RWPE1 (cell line): ENCODE measurements at regions not wholly inside any gene's neighbourhood (a gene's known extent, or its start where the extent isn't known, plus 50 kb on each side); places are given as distances from the start of the nearest gene placed in this dataset.

Experiments
- CTCF ChIA-PET: fragments of 350-600 bp; sonication (Branson Sonifier 250); formaldehyde crosslinking; extraction: SDS; loops from one replicate; lab custom pipeline; 2021; lab: Yijun Ruan, JAX
- POLR2A ChIA-PET: fragments of 400-600 bp; formaldehyde crosslinking; extraction: SDS; loops from one replicate; lab custom pipeline; 2020; ENCODE audit warnings: antibody characterized with exemption; ENCODE audit not compliant: low non-redundant PET; lab: Yijun Ruan, JAX
- DNase-seq: peaks from one replicate; pipeline ENCODE4 v3.0.0; 2012; ENCODE audit warnings: low spot score
- H3K27ac ChIP-seq: fragments of 450-650 bp; 2 replicates; pipeline ENCODE4 v1.5.1; 2017
- CTCF ChIP-seq: fragments of 450-650 bp; conservative IDR thresholded peaks from 2 replicates; pipeline ENCODE4 v1.5.1; 2017; ENCODE audit warnings: low read depth, mild to moderate bottlenecking

- ChIA-PET CTCF (interaction anchor here (0.7 kb wide), 1 partner anchor 169 kb away, joined by 4 read pairs; no protein-coding TSS in a partner anchor), POLR2A (no interaction called here)
- no peak overlapping the region for H3K27ac ChIP-seq
- no peak for TF ChIP-seq CTCF
- DNase-seq = no peak
Measured at GRCh38 chr6:137352859-137353258, 133.7 kb upstream of the IFNGR1 start.

GRCh38 chr6:137351890-137352289 lies 132.7 kb upstream of the IFNGR1 start:
- no peak for TF ChIP-seq CTCF
- H3K27ac ChIP-seq = no peak overlapping the region
- POLR2A ChIA-PET = no interaction called here
- CTCF ChIA-PET = interaction anchor here (0.7 kb wide), 1 partner anchor 170 kb away, joined by 4 read pairs; no protein-coding TSS in a partner anchor
- DNase-seq = no peak

GRCh38 chr6:137350857-137351256 lies 131.7 kb upstream of the IFNGR1 start:
- POLR2A ChIA-PET = no interaction called here

GRCh38 chr6:137349856-137350830 lies 131.0 kb upstream of the IFNGR1 start:
- no peak for TF ChIP-seq CTCF
- ChIA-PET CTCF (interaction anchor here (0.6 kb wide), 1 partner anchor 1702 kb away, joined by 3 read pairs; no protein-coding TSS in a partner anchor), POLR2A (no interaction called here)
- no peak overlapping the region for H3K27ac ChIP-seq
- no peak for DNase-seq

More at GRCh38 chr6:137350857-137351256, 131.7 kb upstream of the IFNGR1 start:
- CTCF ChIA-PET = interaction anchor here (0.6 kb wide), 1 partner anchor 1703 kb away, joined by 3 read pairs; no protein-coding TSS in a partner anchor
- no peak for TF ChIP-seq CTCF
- H3K27ac ChIP-seq = no peak overlapping the region
- no peak for DNase-seq

DNA sequence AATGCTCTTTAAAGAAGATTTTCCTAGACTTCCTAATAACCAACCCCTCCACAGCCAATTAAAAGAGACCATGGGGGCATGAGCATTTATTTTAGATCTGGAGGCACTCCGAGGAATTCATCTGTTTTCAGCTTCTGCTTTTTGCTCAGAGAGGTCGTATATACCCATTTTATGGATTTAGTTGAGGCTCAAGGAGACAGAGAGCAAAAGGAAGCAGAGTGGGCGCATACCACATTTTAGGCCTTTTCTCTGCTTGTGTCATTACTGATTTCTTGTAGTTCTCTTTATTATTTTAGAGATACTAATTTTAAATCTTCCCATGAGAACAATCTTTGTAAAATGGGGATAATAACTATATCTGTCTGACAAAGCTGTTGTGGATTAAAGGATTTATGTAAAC lies 129.6 kb upstream of the IFNGR1 start:
- ChIA-PET CTCF (interaction anchor here (0.6 to 0.9 kb wide), 2 partner anchors 56 to 1438 kb away, joined by 3 read pairs; no protein-coding TSS in a partner anchor), POLR2A (no interaction called here)
- TF ChIP-seq CTCF = no peak
- no peak for DNase-seq
- no peak overlapping the region for H3K27ac ChIP-seq

GRCh38 chr6:137343241-137343640 lies 124.1 kb upstream of the IFNGR1 start:
- no peak for DNase-seq
- ChIA-PET CTCF (interaction anchor here (1.2 kb wide), 1 partner anchor 236 kb away, joined by 3 read pairs; no protein-coding TSS in a partner anchor), POLR2A (no interaction called here)
- TF ChIP-seq CTCF = no peak
- no peak overlapping the region for H3K27ac ChIP-seq
